ENCODE measurements at regions not wholly inside any gene's neighbourhood (a gene's known extent, or its start where the extent isn't known, plus 50 kb on each side); places are given as distances from the start of the nearest gene placed in this dataset.

DNA sequence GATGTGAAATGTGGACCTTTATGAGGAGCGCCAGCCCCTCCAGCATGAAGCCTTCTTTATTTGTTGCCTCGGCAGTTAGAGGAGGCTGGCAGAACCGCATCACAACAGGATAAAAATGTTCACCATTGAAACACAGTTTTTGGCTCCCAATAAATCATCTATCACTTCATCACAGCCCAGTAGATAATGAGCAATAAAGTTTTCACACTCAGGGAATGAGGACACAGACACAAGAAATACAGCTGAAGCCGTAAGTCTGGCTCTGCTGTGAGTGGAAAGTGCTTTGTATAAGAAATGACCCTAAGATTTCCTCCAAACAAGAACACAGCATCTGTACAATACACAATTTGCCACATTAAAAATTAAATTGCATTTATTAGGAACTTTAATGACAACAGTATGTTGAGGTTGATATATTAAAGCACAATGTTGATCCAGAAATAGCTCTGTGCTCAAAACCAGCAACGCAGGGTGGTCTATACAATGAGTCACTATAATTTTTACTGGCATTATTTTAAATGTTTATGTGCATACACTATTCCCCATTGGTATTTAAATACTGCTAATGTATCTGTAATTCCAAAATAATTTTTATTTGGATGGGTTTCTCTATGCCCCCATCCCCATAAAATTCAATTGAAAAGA, 301.8 kb upstream of the MGMT start:
- TF ChIP-seq, protein P1, sequence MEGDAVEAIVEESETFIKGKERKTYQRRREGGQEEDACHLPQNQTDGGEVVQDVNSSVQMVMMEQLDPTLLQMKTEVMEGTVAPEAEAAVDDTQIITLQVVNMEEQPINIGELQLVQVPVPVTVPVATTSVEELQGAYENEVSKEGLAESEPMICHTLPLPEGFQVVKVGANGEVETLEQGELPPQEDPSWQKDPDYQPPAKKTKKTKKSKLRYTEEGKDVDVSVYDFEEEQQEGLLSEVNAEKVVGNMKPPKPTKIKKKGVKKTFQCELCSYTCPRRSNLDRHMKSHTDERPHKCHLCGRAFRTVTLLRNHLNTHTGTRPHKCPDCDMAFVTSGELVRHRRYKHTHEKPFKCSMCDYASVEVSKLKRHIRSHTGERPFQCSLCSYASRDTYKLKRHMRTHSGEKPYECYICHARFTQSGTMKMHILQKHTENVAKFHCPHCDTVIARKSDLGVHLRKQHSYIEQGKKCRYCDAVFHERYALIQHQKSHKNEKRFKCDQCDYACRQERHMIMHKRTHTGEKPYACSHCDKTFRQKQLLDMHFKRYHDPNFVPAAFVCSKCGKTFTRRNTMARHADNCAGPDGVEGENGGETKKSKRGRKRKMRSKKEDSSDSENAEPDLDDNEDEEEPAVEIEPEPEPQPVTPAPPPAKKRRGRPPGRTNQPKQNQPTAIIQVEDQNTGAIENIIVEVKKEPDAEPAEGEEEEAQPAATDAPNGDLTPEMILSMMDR (IDR thresholded peaks at IDR 0.05) = no peak
- TF ChIP-seq POLR2A (IDR thresholded peaks at IDR 0.05) = no peak
